Mucosa of descending colon (tissue), 3 donors: ENCODE measurements at regions not wholly inside any gene's neighbourhood (a gene's known extent, or its start where the extent isn't known, plus 50 kb on each side); places are given as distances from the start of the nearest gene placed in this dataset.

ENCODE experiments used
- ATAC-seq: fragments of 200-7000 bp; cut with Tn5 transposase; one replicate; pipeline ENCODE4 v1.9.1; 2020; ENCODE audit warnings: mild to moderate bottlenecking, moderate library complexity
- DNase-seq, 3 donors: peaks; one replicate each; pipeline ENCODE4 v3.0.0-alpha.2; 2020
- H3K36me3 ChIP-seq: fragments of 200-600 bp; one replicate; pipeline ENCODE4 v1.8.0; 2021; ENCODE audit warnings: low read depth, mild to moderate bottlenecking
- H3K4me1 ChIP-seq: fragments of 200-600 bp; one replicate; pipeline ENCODE4 v1.8.0; 2021; ENCODE audit warnings: low read depth, mild to moderate bottlenecking
- H3K4me3 ChIP-seq: fragments of 200-600 bp; one replicate; pipeline ENCODE4 v1.8.0; 2021; ENCODE audit warnings: mild to moderate bottlenecking
- H3K9me3 ChIP-seq: fragments of 200-600 bp; one replicate; pipeline ENCODE4 v1.8.0; 2021; ENCODE audit warnings: mild to moderate bottlenecking
- intact Hi-C, 2 donors: fragments of 100-400 bp; cut with DNase I in 1 of 2; cut with micrococcal nuclease in 1 of 2; formaldehyde crosslinking; loops; one replicate each; pipeline versions ENCODE4 v1.11.0 to v1.11.1; 2022; cut with DNase I, micrococcal nuclease
- TF ChIP-seq, protein P1 (sequence below): fragments of 200-600 bp; IDR thresholded peaks from one replicate; pipeline ENCODE4 v1.8.0; 2022; ENCODE audit warnings: antibody characterized with exemption, mild to moderate bottlenecking
- donor health status: DM: no; HTN: no; CAD: no; lungs with moderate emphysema.
- donor health status: DM: no; HTN: no; CAD: no.
- donor health status: DM: no; HTN: yes; CAD: no.

DNA sequence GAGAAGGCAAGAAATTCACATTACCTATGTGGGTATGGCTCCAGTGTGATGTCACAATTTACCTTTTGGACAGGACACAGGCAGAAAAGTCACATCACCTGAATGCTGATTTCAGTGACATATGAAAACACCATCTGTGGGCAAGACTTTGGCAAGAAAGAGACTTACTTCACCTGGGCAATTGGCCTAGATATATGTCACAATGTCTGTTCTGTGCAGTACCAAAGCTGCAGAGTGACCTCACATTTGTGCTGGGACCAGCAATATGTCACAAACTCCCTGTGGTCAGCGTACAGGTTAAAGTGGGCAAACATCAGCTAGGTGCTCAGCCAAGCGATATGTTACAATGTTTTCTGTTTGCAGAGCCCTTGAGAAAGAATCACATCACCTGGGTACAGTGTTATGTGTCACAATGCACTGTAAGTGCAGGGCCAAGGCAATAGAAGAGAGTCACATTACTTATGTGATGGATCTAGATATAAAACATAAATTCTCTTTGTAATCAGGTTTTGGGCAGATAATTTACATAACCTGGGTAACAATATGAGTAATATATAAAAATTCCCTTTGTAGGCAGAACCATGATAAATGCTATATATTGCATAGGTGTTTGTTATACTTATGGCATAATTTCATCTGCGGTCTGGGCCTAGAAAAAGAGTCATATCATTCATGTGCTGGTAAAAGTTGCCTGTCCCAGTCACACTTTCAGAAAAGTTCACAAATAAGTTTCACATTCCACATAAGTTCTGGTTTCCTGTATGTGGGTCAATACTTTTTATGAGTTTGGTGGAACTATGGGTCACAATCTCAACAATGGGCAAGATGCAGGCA lies 949.4 kb upstream of the AMELY start:
- Histone ChIP-seq H3K9me3 (no peaks in the 10 kb centered on the region), H3K4me3 (no peak overlapping the region), H3K4me1 (no peaks in the 10 kb centered on the region), H3K36me3 (no peaks in the 10 kb centered on the region)
- ATAC-seq (no peak), DNase-seq (no peak)
- intact Hi-C loops: no loop called here
- TF ChIP-seq, protein P1, sequence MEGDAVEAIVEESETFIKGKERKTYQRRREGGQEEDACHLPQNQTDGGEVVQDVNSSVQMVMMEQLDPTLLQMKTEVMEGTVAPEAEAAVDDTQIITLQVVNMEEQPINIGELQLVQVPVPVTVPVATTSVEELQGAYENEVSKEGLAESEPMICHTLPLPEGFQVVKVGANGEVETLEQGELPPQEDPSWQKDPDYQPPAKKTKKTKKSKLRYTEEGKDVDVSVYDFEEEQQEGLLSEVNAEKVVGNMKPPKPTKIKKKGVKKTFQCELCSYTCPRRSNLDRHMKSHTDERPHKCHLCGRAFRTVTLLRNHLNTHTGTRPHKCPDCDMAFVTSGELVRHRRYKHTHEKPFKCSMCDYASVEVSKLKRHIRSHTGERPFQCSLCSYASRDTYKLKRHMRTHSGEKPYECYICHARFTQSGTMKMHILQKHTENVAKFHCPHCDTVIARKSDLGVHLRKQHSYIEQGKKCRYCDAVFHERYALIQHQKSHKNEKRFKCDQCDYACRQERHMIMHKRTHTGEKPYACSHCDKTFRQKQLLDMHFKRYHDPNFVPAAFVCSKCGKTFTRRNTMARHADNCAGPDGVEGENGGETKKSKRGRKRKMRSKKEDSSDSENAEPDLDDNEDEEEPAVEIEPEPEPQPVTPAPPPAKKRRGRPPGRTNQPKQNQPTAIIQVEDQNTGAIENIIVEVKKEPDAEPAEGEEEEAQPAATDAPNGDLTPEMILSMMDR: no peak

DNA sequence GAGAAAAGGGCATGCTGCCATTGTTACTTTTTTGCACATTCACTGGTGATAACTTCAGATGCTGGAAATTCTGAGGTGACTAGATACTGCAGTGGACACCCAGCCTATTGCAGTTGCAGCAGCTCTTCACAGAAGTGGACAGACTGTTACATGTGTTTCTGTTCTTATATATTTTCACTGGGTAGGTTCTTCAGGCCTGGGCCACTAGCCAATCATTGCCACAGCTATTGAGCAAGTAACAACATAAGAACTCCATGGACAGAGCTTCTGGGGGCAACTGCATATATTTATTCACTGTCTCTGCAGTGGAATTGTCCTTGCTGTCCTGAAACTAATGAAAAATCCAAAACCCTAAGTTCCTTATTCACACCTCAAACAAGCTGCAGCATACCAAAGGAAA lies 938.6 kb upstream of the AMELY start:
- no peaks in the 10 kb centered on the region for H3K4me1 ChIP-seq
- H3K9me3 ChIP-seq: no peaks in the 10 kb centered on the region
- intact Hi-C loops: no loop called here
- TF ChIP-seq, protein P1: no peak
- ATAC-seq: no peak
- H3K36me3 ChIP-seq: no peaks in the 10 kb centered on the region
- H3K4me3 ChIP-seq: no peak overlapping the region
- DNase-seq: no peak

DNA sequence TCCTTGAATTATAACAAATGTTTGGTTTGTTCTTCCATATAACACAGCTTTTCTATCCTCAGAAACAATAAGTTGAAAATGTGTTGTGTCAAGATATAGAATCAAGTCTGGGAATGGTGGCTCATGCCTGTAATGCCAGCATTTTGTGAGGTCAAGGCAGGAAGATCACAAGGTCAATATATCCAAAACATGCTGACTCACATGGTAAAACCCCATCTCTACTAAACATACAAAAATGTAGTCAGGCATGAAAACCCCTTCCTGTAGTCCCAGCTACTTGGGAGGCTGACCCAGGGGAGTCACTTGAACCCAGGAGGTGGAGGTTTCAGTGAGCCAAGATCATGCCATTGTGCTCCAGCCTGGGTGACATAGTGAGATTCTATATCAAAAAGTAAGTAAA lies 934.2 kb upstream of the AMELY start:
- Histone ChIP-seq H3K4me3 (no peak overlapping the region), H3K4me1 (no peaks in the 10 kb centered on the region), H3K36me3 (no peaks in the 10 kb centered on the region), H3K9me3 (no peaks in the 10 kb centered on the region)
- ATAC-seq (no peak), DNase-seq (no peak)
- TF ChIP-seq, protein P1: no peak
- intact Hi-C loops: no loop called here

DNA sequence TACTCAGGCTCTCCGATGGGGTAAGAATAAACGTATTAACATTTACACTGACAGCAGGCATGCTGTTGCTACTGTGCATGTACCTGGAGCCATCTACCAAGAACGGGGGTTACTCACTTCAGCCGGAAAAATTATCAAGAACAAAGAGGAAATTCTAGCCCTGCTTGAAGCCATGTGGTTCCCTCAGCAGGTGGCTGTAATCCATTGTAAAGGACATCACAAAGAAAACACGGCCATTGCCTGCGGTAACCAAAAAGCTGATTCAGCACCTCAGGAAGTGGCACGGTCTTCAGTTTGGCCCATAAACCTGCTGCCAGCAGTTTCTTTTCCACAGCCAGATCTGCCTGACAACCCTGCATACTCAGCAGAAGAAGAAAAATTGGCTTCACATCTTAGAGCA lies 925.5 kb upstream of the AMELY start:
- TF ChIP-seq, protein P1: no peak
- Histone ChIP-seq H3K4me1 (no peaks in the 10 kb centered on the region), H3K36me3 (no peaks in the 10 kb centered on the region), H3K9me3 (no peaks in the 10 kb centered on the region), H3K4me3 (no peak overlapping the region)
- ATAC-seq (no peak), DNase-seq (no peak)
- intact Hi-C loops: no loop called here

DNA sequence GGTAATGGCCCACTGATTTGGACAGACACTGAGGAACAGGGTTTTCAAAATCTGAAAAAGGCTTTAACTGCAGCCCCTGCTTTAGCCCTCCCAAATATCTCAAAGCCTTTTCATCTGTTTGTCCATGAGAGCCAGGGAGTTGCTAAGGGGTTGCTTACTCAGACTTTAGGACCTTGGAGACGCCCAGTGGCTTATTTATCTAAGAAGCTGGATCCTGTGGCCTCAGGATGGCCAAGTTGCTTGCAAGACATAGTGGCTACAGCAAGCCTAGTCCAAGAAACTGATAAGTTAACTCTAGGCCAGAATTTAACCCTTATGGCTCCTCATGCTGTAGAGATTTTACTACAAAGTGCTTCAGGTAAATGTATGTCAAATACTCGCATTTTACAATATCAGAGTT lies 924.8 kb upstream of the AMELY start:
- TF ChIP-seq, protein P1: no peak
- intact Hi-C loops: no loop called here
- H3K36me3 ChIP-seq: no peaks in the 10 kb centered on the region
- DNase-seq (no peak), ATAC-seq (no peak)
- H3K9me3 ChIP-seq: no peaks in the 10 kb centered on the region
- no peaks in the 10 kb centered on the region for H3K4me1 ChIP-seq
- no peak overlapping the region for H3K4me3 ChIP-seq
